ENCODE measurements at regions not wholly inside any gene's neighbourhood (a gene's known extent, or its start where the extent isn't known, plus 50 kb on each side); places are given as distances from the start of the nearest gene placed in this dataset.

GRCh38 chr10:113476673-113477072 lies 76.2 kb upstream of the HABP2 start:
- Histone ChIP-seq H3K4me1 (ENCODE audit: insufficient read depth, low read length, poor library complexity, severe bottlenecking) (no peaks in the 10 kb centered on the region), H3K27ac (ENCODE audit: low read depth, low read length, poor library complexity, severe bottlenecking) (no peak overlapping the region), H3K36me3 (ENCODE audit: insufficient read depth, low read length, poor library complexity, severe bottlenecking) (no peaks in the 10 kb centered on the region), H3K27me3 (replicated peaks; ENCODE audit: insufficient read depth, low read depth, low read length, poor library complexity) (no peaks in the 10 kb centered on the region), H3K4me3 (ENCODE audit: low read depth, low read length, poor library complexity, severe bottlenecking) (no peak overlapping the region), H3K9me3 (ENCODE audit: low read depth, low read length, poor library complexity, severe bottlenecking) (peaks cover 15% of the 10 kb centered on the region)
- no peak for TF ChIP-seq EZH2 (IDR thresholded peaks at IDR 0.05; ENCODE audit: borderline replicate concordance, low read depth, low read length, poor library complexity, severe bottlenecking)
- TF ChIP-seq, protein P1, sequence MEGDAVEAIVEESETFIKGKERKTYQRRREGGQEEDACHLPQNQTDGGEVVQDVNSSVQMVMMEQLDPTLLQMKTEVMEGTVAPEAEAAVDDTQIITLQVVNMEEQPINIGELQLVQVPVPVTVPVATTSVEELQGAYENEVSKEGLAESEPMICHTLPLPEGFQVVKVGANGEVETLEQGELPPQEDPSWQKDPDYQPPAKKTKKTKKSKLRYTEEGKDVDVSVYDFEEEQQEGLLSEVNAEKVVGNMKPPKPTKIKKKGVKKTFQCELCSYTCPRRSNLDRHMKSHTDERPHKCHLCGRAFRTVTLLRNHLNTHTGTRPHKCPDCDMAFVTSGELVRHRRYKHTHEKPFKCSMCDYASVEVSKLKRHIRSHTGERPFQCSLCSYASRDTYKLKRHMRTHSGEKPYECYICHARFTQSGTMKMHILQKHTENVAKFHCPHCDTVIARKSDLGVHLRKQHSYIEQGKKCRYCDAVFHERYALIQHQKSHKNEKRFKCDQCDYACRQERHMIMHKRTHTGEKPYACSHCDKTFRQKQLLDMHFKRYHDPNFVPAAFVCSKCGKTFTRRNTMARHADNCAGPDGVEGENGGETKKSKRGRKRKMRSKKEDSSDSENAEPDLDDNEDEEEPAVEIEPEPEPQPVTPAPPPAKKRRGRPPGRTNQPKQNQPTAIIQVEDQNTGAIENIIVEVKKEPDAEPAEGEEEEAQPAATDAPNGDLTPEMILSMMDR (conservative IDR thresholded peaks at IDR 0.05; ENCODE audit: low read depth, low read length), result no peak
- BruUV-seq (replicated peaks), result no TSS peak
- ChIA-PET CTCF (no interaction called here), POLR2A (ENCODE audit: low non-redundant PET) (no interaction called here)
- intact Hi-C loops (cut with micrococcal nuclease; ENCODE audit: unreplicated experiment), result no loop called here
- DNase-seq (ENCODE audit: low spot score), result no peak

- POLR2A ChIA-PET (ENCODE audit: low non-redundant PET), result no interaction called here
- Histone ChIP-seq H3K36me3 (ENCODE audit: insufficient read depth, low read length, poor library complexity, severe bottlenecking) (no peaks in the 10 kb centered on the region), H3K27me3 (replicated peaks; ENCODE audit: insufficient read depth, low read depth, low read length, poor library complexity) (peaks cover 4% of the 10 kb centered on the region), H3K4me1 (ENCODE audit: insufficient read depth, low read length, poor library complexity, severe bottlenecking) (no peaks in the 10 kb centered on the region), H3K9me3 (ENCODE audit: low read depth, low read length, poor library complexity, severe bottlenecking) (peaks cover 15% of the 10 kb centered on the region), H3K4me3 (ENCODE audit: low read depth, low read length, poor library complexity, severe bottlenecking) (no peak overlapping the region), H3K27ac (ENCODE audit: low read depth, low read length, poor library complexity, severe bottlenecking) (no peak overlapping the region)
- CTCF ChIA-PET, result no interaction called here
- intact Hi-C loops (cut with micrococcal nuclease; ENCODE audit: unreplicated experiment), result no loop called here
- BruUV-seq (replicated peaks), result no TSS peak
- DNase-seq (ENCODE audit: low spot score), result no peak
- TF ChIP-seq EZH2 (IDR thresholded peaks at IDR 0.05; ENCODE audit: borderline replicate concordance, low read depth, low read length, poor library complexity, severe bottlenecking), result no peak
- TF ChIP-seq, protein P1 (conservative IDR thresholded peaks at IDR 0.05; ENCODE audit: low read depth, low read length), result no peak
These were observed 75.4 kb upstream of the HABP2 start for GRCh38 chr10:113477451-113477850.

DNA sequence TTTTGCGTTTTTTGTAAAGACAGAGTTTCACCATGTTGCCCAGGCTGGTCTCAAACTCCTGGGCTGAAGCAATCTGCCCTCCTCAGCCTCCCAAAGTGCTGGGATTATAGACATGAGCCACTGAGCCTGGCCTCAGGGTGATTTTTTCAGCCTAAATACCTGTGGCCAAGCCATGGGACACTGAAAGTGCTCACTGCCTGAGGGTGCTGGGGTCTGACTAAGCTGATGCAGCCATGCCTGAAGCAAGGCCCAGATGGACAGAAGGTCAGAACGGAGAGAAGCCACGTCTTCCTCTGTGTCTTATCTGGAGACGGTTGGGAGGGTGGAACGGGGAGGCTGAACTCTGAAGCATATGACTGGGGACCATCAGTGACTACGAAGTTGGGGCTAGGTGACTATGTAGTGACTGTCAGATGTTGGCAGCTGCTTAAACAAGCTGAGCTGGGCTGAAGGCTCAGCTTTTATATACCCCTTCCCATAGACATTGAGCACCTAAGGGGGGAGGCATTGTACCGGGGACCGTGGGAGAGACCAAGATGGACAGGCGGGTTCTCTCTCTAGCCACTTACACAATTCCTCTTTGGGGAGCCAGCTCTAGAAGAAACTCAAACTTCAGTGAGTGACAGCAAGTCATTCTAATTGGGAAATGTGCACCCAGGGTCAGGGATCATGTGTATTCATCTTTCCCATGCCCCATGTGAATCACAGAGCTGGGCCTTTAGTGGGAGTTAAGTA lies 73.3 kb upstream of the HABP2 start:
- POLR2A ChIA-PET (ENCODE audit: low non-redundant PET), result no interaction called here
- peaks cover 4% of the 10 kb centered on the region for H3K27me3 ChIP-seq (replicated peaks; ENCODE audit: insufficient read depth, low read depth, low read length, poor library complexity)
- CTCF ChIA-PET, result no interaction called here
- DNase-seq (ENCODE audit: low spot score), result no peak
- intact Hi-C loops (cut with micrococcal nuclease; ENCODE audit: unreplicated experiment), result no loop called here
- H3K9me3 ChIP-seq (ENCODE audit: low read depth, low read length, poor library complexity, severe bottlenecking), result peaks cover 15% of the 10 kb centered on the region
- no TSS peak for BruUV-seq (replicated peaks)
- no peak overlapping the region for H3K4me3 ChIP-seq (ENCODE audit: low read depth, low read length, poor library complexity, severe bottlenecking)
- TF ChIP-seq EZH2 (IDR thresholded peaks at IDR 0.05; ENCODE audit: borderline replicate concordance, low read depth, low read length, poor library complexity, severe bottlenecking), result no peak
- TF ChIP-seq, protein P1 (conservative IDR thresholded peaks at IDR 0.05; ENCODE audit: low read depth, low read length), result no peak
- H3K4me1 ChIP-seq (ENCODE audit: insufficient read depth, low read length, poor library complexity, severe bottlenecking), result no peaks in the 10 kb centered on the region
- no peak overlapping the region for H3K27ac ChIP-seq (ENCODE audit: low read depth, low read length, poor library complexity, severe bottlenecking)
- H3K36me3 ChIP-seq (ENCODE audit: insufficient read depth, low read length, poor library complexity, severe bottlenecking), result no peaks in the 10 kb centered on the region
